ENCODE measurements at regions not wholly inside any gene's neighbourhood (a gene's known extent, or its start where the extent isn't known, plus 50 kb on each side); places are given as distances from the start of the nearest gene placed in this dataset.
A peak's percentile ranks its signal among the peaks of the same experiment; 100 is the strongest.
"Not testable (repeated sequence)": the region's sequence is repeated elsewhere in the genome, so short reads cannot be mapped to it uniquely, and the experiment has no call there.

DNA sequence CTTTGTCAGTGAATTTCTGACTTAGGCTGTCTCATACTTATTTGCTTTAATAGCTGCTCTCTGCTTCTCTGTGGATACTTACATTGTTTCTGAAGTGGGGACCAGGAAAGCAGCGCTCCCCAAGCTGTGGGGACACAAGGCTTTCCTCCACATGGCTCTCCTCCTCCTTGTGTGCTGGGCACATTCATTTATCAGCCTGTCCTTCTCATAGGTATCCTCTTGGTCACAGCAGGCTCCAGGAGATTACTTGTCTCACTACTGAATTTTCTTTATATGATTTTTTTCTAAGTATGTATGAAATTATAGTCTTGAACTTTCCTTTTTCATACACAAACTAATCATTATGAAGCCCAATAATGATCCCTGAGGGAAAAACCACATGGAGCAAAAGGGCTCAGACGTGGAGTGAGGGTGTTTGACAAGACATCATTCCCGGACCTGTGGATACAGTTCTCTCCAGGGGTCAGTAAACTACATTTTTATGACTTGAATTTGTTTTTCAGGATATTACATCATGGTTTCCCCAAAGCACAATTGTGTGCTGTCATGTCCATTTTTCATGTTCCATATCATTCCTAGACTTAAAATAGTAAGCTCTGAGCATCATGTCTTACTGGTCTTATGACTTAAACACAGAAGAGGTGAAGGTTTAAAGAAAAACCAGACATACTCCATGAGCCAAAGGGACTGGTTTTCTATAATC, 234.5 kb downstream of the PCSK1 start:
- DNase-seq: no peak

DNA sequence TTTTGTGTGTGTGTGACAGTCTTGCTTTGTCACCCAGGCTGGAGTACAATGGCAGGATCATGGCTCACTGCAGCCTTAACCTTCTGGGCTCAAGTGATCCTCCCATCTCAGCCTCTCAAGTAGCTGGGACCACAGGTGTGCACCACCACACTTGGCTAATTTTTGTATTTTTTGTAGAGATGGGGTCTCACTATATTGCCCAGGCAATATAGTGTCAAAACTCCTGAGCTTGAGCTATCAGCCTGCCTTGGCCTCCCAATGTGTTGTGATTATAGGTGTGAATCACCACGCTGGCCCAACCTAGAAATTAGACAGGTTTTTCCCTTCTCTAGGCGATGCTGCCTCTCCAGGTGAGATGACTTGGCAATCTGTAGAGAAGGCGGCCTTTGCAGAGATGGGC, 235.3 kb downstream of the PCSK1 start:
- not testable (repeated sequence) for DNase-seq

GRCh38 chr5:96197347-96197746, 235.7 kb upstream of the ELL2 start:
- no peak for DNase-seq

DNA sequence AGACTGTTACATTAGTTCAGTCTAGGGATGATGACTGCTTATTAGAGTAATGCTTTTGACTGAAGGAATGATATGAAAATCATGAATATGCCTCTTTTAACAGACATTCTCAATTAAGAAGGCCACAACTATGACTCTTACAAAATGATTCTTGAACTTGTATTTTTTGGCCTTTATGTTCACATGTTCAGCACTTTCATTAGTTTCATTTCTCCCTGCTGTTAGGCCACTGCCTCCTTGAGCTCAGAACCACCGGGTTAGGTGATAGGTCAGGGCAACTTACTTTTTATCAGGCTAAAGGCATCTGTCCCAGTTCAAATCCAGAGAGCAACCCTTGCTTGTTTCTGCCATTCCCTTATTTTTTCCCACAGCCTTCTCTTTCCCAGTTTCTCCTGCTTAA, 235.2 kb upstream of the ELL2 start:
- DNase-seq: no peak

- DNase-seq: no peak
Observed at GRCh38 chr5:96196407-96196806, 234.8 kb upstream of the ELL2 start.

GRCh38 chr5:96195123-96195522, 233.5 kb upstream of the ELL2 start:
- no peak for DNase-seq

GRCh38 chr5:96194593-96194992, 232.9 kb upstream of the ELL2 start:
- DNase-seq: no peak

- no peak for DNase-seq
Observed at GRCh38 chr5:96193946-96194345, 232.3 kb upstream of the ELL2 start.

- DNase-seq: no peak
Observed at GRCh38 chr5:96189987-96190386, 228.3 kb upstream of the ELL2 start.

- DNase-seq: no peak
Observed at GRCh38 chr5:96189028-96189826, 227.6 kb upstream of the ELL2 start.

DNA sequence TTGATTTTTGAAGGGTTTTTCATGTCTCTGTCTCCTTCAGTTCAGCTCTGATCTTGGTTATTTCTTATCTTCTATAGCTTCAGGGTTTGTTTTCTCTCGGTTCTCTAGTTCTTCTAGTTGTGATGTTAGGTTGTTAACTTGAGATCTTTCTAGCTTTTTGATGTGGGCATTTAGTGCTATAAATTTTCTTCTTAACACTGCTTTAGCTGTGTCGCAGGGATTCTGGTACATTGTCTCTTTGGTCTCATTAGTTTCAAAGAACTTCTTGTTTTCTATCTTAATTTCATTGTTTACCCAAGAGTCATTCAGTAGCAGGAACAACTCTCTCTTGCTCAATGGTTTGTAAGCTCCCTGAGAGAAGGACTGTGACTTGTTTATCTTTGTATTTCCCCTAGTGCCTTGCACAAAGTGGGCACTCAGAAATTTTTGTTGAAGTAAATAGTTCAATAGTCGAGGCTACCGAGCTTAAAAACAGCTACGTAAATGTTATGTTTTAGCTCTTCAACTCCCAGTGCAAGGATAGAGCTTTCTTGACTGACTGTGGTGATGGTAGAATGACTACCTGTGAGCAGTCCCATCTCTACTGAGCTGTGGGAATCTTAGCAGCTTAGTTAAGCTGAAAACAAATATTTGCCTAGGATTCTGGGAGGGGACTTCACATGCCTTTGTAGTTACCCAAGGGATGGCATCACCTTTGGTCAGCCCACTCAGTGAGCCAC, 225.8 kb upstream of the ELL2 start:
- no peak for DNase-seq

- not testable (repeated sequence) for DNase-seq
Observed at GRCh38 chr5:96184510-96184909, 222.9 kb upstream of the ELL2 start.

- DNase-seq: no peak
Observed at GRCh38 chr5:96180684-96181435, 219.2 kb upstream of the ELL2 start.

DNA sequence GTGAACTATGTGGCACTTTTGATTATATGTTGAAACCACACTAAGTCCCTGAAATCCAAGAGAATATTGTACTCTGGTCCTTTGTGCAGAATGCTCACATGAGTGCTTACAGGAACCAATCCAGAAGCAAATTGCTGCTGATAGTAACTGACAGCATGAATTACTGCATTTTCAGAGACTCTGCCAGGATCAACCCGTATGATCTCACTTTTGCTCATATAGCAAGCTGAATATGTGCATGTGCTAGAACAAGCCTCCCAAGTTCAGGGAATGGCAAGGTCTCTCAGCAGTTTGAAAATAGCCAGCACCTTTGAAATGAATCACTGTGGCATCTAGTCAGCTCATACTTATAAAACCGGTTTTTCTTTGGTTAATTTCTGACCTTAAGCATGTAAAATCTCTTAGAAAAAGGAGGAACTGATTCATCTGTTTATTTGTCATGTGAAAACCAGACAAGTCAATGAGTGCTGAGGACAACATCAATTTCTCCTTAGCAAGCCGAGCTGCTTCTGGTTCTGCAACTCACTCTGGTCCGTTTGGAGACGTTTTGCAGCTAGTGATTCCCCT, 215.7 kb upstream of the ELL2 start:
- no peak for DNase-seq

GRCh38 chr5:96176022-96176421, 214.4 kb upstream of the ELL2 start:
- no peak for DNase-seq

GRCh38 chr5:96175090-96175489, 213.4 kb upstream of the ELL2 start:
- peak; percentile 15 to 55 for DNase-seq

DNA sequence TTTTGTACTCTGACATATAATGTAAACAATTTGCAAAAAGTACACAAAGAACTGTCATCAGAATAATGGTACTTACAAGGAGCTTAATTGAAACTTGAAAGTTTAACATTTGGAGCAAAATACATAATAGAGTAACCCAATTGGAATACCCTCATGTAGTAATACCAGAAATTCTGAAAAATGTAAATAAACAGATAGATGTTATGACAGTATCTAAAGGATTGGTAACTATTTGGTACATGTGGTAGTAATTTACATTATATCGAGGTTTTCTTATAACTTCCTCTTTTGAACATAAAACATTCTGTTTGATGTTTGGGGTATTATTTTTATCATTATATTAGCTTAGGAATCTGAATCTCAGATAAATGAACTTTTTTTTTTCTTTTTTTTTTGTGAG, 211.7 kb upstream of the ELL2 start:
- no peak for DNase-seq

DNA sequence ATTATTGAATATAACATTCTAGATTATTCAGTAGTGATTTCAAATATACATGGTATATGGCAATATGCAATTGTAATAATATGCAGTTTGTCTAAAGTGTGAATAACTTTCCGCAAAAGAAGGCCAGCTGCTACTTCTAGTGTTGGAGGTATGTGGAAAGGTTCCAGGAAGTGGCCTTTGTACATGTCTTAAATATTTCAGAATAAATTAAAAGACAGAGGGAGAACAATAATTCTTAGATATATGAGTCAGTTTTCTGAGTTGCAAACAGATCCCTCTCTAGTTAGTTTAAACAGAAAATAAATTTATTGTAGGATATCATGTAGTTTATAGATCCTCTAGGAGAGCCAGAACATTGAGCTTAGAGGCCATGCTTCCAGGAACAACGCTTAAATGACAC, 210.8 kb upstream of the ELL2 start:
- no peak for DNase-seq

- DNase-seq: not testable (repeated sequence)
Observed at GRCh38 chr5:96171973-96172372, 210.3 kb upstream of the ELL2 start.

DNA sequence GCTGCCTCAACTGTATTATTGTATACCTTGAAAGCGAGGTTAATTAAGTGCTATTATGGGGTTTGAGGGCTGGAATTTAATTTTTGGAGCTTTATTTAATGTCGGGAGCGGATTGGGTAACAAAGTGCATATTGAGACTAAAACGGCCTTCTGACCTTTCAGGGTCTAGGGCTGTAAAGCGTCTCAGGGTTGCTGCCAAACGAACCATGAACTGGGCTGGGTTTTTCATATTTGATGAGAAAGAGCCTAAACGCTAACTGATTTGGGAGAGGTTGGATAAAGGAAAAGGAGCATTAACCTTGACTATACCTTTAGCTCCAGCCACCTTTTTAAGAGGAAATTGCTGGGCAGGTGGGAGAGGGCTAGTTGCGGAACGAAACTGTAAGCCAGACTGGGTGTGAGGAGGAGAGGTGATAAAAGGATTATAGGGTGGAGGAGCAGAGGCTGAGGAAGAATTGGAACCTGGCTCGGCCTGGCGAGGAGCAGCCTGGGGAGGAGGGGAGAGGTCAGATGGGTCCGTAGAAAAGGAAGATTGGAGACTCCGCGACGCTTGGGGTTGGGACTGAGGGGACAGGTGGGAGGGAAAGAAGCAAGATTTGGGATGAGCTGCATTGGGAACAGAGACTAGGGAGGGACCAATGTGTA, 209.0 kb upstream of the ELL2 start:
- not testable (repeated sequence) for DNase-seq

- not testable (repeated sequence) for DNase-seq
Observed at GRCh38 chr5:96168833-96169232, 207.2 kb upstream of the ELL2 start.

GRCh38 chr5:96159043-96159442, 197.4 kb upstream of the ELL2 start:
- no peak for DNase-seq

Measured in SW 1271 (cell line).